C4-2B (cell line): ENCODE measurements at regions not wholly inside any gene's neighbourhood (a gene's known extent, or its start where the extent isn't known, plus 50 kb on each side); places are given as distances from the start of the nearest gene placed in this dataset.
"Not testable (repeated sequence)": the region's sequence is repeated elsewhere in the genome, so short reads cannot be mapped to it uniquely, and the experiment has no call there.

Experiments used
- ZFX ChIP-seq: fragments of 450-650 bp; IDR thresholded peaks from 2 replicates; pipeline ENCODE4 v1.6.1; 2017
- TF ChIP-seq, protein P1 (sequence below): fragments of 450-650 bp; conservative IDR thresholded peaks from 2 replicates; pipeline ENCODE4 v1.5.1; 2017; ENCODE audit warnings: mild to moderate bottlenecking

DNA sequence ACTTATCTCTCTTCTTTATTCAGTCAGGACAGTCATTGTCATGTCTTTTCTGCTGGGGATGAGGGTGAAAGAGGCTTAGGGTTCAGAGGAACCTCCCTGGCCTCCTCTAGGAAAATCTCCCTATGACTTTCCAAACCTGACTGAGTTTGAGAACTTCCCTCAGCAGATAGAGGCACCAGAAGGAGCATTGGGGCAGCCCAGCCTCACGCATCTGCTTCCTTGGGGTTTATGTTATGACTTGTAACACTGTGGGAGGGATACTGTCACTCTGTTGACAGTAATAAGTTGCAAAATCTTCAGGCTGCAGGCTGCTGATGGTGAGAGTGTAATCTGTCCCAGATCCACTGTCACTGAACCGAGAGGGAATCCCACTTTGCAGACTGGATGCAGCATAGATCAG, 4842.6 kb upstream of the OR11H1 start:
- TF ChIP-seq, protein P1, sequence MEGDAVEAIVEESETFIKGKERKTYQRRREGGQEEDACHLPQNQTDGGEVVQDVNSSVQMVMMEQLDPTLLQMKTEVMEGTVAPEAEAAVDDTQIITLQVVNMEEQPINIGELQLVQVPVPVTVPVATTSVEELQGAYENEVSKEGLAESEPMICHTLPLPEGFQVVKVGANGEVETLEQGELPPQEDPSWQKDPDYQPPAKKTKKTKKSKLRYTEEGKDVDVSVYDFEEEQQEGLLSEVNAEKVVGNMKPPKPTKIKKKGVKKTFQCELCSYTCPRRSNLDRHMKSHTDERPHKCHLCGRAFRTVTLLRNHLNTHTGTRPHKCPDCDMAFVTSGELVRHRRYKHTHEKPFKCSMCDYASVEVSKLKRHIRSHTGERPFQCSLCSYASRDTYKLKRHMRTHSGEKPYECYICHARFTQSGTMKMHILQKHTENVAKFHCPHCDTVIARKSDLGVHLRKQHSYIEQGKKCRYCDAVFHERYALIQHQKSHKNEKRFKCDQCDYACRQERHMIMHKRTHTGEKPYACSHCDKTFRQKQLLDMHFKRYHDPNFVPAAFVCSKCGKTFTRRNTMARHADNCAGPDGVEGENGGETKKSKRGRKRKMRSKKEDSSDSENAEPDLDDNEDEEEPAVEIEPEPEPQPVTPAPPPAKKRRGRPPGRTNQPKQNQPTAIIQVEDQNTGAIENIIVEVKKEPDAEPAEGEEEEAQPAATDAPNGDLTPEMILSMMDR: not testable (repeated sequence)
- TF ChIP-seq ZFX: not testable (repeated sequence)
